Uterus (tissue), 2 donors: ENCODE measurements at regions not wholly inside any gene's neighbourhood (a gene's known extent, or its start where the extent isn't known, plus 50 kb on each side); places are given as distances from the start of the nearest gene placed in this dataset.

Experiments used
- POLR2A ChIP-seq, 2 donors: fragments of 450-650 bp; IDR thresholded peaks; one replicate each; pipeline ENCODE4 v1.6.1; 2016; ENCODE audit warnings: antibody characterized with exemption in 2 of 2, mild to moderate bottlenecking in 1 of 2, moderate library complexity in 1 of 2
- TF ChIP-seq, protein P1 (sequence below), 4 experiments: fragments of 200-600 bp in 2 of 4; fragments of 450-650 bp in 2 of 4; sonication (generic) in 2 of 4; IDR thresholded peaks; one replicate each; pipeline ENCODE4 v1.5.1; 2016 to 2019; ENCODE audit warnings: antibody characterized with exemption in 4 of 4, mild to moderate bottlenecking in 2 of 4, moderate library complexity in 1 of 4

DNA sequence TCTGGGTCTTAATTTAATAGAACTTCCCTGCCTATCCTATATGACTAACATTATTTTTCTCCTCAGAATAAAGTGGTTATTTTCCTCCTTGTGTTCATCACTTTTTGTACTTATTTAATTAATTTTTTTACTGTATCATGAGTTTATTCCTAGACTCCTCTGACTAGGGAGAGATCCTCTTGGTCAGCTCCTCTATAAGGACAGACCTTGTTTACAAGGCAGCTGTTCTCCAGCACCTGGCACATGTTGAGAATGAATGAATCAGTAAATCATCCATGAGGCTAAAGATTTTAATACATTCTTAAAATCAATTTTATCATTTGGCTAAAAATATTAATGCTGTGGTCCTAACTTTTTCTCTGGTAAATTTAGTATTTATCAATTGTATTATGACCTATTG, 139.8 kb downstream of the NUDT12 start:
- TF ChIP-seq, protein P1, sequence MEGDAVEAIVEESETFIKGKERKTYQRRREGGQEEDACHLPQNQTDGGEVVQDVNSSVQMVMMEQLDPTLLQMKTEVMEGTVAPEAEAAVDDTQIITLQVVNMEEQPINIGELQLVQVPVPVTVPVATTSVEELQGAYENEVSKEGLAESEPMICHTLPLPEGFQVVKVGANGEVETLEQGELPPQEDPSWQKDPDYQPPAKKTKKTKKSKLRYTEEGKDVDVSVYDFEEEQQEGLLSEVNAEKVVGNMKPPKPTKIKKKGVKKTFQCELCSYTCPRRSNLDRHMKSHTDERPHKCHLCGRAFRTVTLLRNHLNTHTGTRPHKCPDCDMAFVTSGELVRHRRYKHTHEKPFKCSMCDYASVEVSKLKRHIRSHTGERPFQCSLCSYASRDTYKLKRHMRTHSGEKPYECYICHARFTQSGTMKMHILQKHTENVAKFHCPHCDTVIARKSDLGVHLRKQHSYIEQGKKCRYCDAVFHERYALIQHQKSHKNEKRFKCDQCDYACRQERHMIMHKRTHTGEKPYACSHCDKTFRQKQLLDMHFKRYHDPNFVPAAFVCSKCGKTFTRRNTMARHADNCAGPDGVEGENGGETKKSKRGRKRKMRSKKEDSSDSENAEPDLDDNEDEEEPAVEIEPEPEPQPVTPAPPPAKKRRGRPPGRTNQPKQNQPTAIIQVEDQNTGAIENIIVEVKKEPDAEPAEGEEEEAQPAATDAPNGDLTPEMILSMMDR (IDR thresholded peaks at IDR 0.05) = no peak
- TF ChIP-seq POLR2A (IDR thresholded peaks at IDR 0.05) = no peak
